DND-41 (cell line): ENCODE measurements at regions not wholly inside any gene's neighbourhood (a gene's known extent, or its start where the extent isn't known, plus 50 kb on each side); places are given as distances from the start of the nearest gene placed in this dataset.

Source experiments
- ATAC-seq: fragments of 200-7000 bp; cut with Tn5 transposase; 3 replicates; pipeline ENCODE4 v1.9.1; 2021; ENCODE audit warnings: low read depth; ENCODE audit not compliant: insufficient read depth
- DNase-seq: peaks from one replicate; pipeline ENCODE4 v3.0.0-alpha.2; 2020
- H2AFZ ChIP-seq: 2 replicates; pipeline ENCODE4 v1.6.0; 2012; ENCODE audit warnings: low read depth, low read length
- H3K27ac ChIP-seq: 2 replicates; pipeline ENCODE4 v1.5.1; 2012; ENCODE audit warnings: low read length, inconsistent platforms
- H3K27me3 ChIP-seq: fragments of 200-600 bp; sonication (generic); 2 replicates; pipeline ENCODE4 v1.6.0; 2012; ENCODE audit warnings: low read length, mild to moderate bottlenecking, inconsistent platforms; ENCODE audit not compliant: insufficient read depth, poor library complexity
- H3K36me3 ChIP-seq: 2 replicates; pipeline ENCODE4 v1.5.1; 2012; ENCODE audit warnings: low read length, inconsistent platforms; ENCODE audit not compliant: insufficient read depth
- H3K4me1 ChIP-seq: 2 replicates; pipeline ENCODE4 v1.5.1; 2012; ENCODE audit warnings: mild to moderate bottlenecking, low read length; ENCODE audit not compliant: insufficient read depth
- H3K4me2 ChIP-seq: 2 replicates; pipeline ENCODE4 v1.6.0; 2012; ENCODE audit warnings: mild to moderate bottlenecking, moderate library complexity, low read length, inconsistent platforms; ENCODE audit not compliant: insufficient read depth
- H3K4me3 ChIP-seq, 2 experiments: fragments of 200-600 bp in 1 of 2; shearing (Covaris generic) in 1 of 2; 2 replicates each; pipeline ENCODE4 v1.5.1; 2012 to 2016; ENCODE audit warnings: inconsistent platforms in 2 of 2, low read length in 2 of 2, mild to moderate bottlenecking in 2 of 2, low read depth in 1 of 2, moderate library complexity in 1 of 2
- H3K79me2 ChIP-seq: 2 replicates; pipeline ENCODE4 v1.6.0; 2012; ENCODE audit warnings: low read length, inconsistent platforms; ENCODE audit not compliant: insufficient read depth
- H3K9ac ChIP-seq: 2 replicates; pipeline ENCODE4 v1.6.0; 2012; ENCODE audit warnings: low read depth, mild to moderate bottlenecking, inconsistent platforms, low read length, moderate library complexity
- H3K9me3 ChIP-seq: 2 replicates; pipeline ENCODE4 v1.5.1; 2012; ENCODE audit warnings: low read length, moderate library complexity, mild to moderate bottlenecking, inconsistent platforms; ENCODE audit not compliant: insufficient read depth, severe bottlenecking
- H4K20me1 ChIP-seq: 2 replicates; pipeline ENCODE4 v1.6.0; 2012; ENCODE audit warnings: low read length; ENCODE audit not compliant: insufficient read depth
- EZH2 ChIP-seq: IDR thresholded peaks from 3 replicates; pipeline ENCODE4 v1.6.1; 2012; ENCODE audit warnings: borderline replicate concordance, low read depth, mild to moderate bottlenecking, moderate library complexity, low read length, inconsistent platforms; ENCODE audit not compliant: severe bottlenecking
- TF ChIP-seq, protein P1 (sequence below): IDR thresholded peaks from 2 replicates; pipeline ENCODE4 v1.5.1; 2012; ENCODE audit warnings: borderline replicate concordance, low read length, moderate library complexity, mild to moderate bottlenecking; ENCODE audit not compliant: poor library complexity, severe bottlenecking; ENCODE audit errors: extremely low read depth

- no peak overlapping the region for H3K27ac ChIP-seq
- no peak for TF ChIP-seq EZH2
- TF ChIP-seq, protein P1, sequence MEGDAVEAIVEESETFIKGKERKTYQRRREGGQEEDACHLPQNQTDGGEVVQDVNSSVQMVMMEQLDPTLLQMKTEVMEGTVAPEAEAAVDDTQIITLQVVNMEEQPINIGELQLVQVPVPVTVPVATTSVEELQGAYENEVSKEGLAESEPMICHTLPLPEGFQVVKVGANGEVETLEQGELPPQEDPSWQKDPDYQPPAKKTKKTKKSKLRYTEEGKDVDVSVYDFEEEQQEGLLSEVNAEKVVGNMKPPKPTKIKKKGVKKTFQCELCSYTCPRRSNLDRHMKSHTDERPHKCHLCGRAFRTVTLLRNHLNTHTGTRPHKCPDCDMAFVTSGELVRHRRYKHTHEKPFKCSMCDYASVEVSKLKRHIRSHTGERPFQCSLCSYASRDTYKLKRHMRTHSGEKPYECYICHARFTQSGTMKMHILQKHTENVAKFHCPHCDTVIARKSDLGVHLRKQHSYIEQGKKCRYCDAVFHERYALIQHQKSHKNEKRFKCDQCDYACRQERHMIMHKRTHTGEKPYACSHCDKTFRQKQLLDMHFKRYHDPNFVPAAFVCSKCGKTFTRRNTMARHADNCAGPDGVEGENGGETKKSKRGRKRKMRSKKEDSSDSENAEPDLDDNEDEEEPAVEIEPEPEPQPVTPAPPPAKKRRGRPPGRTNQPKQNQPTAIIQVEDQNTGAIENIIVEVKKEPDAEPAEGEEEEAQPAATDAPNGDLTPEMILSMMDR, result no peak
- H3K27me3 ChIP-seq, result no peaks in the 10 kb centered on the region
- 0 out of 2 replicates have a peak overlapping the region, but pooled peaks have one; percentile 6 for H2AFZ ChIP-seq
- no peak overlapping the region for H3K4me3 ChIP-seq
- no peaks in the 10 kb centered on the region for H3K4me1 ChIP-seq
- no peaks in the 10 kb centered on the region for H3K36me3 ChIP-seq
- H3K4me2 ChIP-seq, result no peak overlapping the region
- DNase-seq (no peak), ATAC-seq (no peak)
- no peaks in the 10 kb centered on the region for H3K9me3 ChIP-seq
- H3K79me2 ChIP-seq, result no peaks in the 10 kb centered on the region
- no peaks in the 10 kb centered on the region for H4K20me1 ChIP-seq
- no peak overlapping the region for H3K9ac ChIP-seq
Measured at GRCh38 chr2:157076526-157077161, 180.9 kb upstream of the GALNT5 start.

- no peaks in the 10 kb centered on the region for H3K4me1 ChIP-seq
- H2AFZ ChIP-seq, result no peak overlapping the region
- no peak for ATAC-seq
- H3K9ac ChIP-seq, result no peak overlapping the region
- TF ChIP-seq EZH2, result no peak
- TF ChIP-seq, protein P1, result no peak
- no peak overlapping the region for H3K27ac ChIP-seq
- no peaks in the 10 kb centered on the region for H3K27me3 ChIP-seq
- H4K20me1 ChIP-seq, result no peaks in the 10 kb centered on the region
- no peaks in the 10 kb centered on the region for H3K36me3 ChIP-seq
- no peak overlapping the region for H3K4me2 ChIP-seq
- H3K9me3 ChIP-seq, result no peaks in the 10 kb centered on the region
- no peaks in the 10 kb centered on the region for H3K79me2 ChIP-seq
- DNase-seq, result no peak
- H3K4me3 ChIP-seq, result no peak overlapping the region
Measured at GRCh38 chr2:157077753-157078350, 179.7 kb upstream of the GALNT5 start.

DNA sequence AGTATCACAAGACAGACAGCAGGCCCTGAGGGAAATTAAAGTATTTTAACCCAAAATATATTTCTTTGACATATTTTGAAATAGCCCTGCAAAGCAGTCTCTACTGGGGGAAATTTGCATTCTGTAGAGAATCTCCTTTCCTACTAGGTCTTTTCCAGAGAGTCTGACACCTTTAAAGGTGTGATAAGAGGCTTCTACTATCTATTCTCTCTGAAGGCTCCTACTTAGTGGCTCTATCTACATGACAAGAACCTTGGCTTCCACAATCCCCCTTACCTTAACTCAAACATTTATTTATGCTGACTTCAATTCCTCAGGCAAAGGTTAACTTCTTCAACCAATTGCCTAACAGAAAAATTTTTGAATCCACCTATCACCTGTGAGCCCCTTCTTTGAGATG lies 174.6 kb upstream of the GALNT5 start:
- Histone ChIP-seq H4K20me1 (no peaks in the 10 kb centered on the region), H2AFZ (no peak overlapping the region), H3K9me3 (no peaks in the 10 kb centered on the region), H3K27me3 (no peaks in the 10 kb centered on the region), H3K4me3 (no peak overlapping the region), H3K79me2 (no peaks in the 10 kb centered on the region), H3K4me1 (no peaks in the 10 kb centered on the region), H3K4me2 (no peak overlapping the region), H3K9ac (no peak overlapping the region), H3K27ac (no peak overlapping the region), H3K36me3 (no peaks in the 10 kb centered on the region)
- TF ChIP-seq, protein P1, result no peak
- TF ChIP-seq EZH2, result no peak
- ATAC-seq (no peak), DNase-seq (no peak)
